Heart left ventricle (tissue), 16 donors: ENCODE measurements at regions not wholly inside any gene's neighbourhood (a gene's known extent, or its start where the extent isn't known, plus 50 kb on each side); places are given as distances from the start of the nearest gene placed in this dataset.

Experiments
- ATAC-seq, 4 donors: fragments of 200-7000 bp; cut with Tn5 transposase; one replicate each; pipeline ENCODE4 v1.9.1; 2020 to 2022; ENCODE audit warnings: moderate library complexity in 4 of 4, mild to moderate bottlenecking in 3 of 4, moderate number of reproducible peaks in 1 of 4
- DNase-seq, 5 donors: peaks; one replicate each; pipeline ENCODE4 v3.0.0-alpha.2; 2020
- H3K27ac ChIP-seq, 12 donors: fragments of 200-600 bp; sonication (generic) in 4 of 12; one replicate each; pipeline versions ENCODE4 v1.5.0 to v1.8.0; 2016 to 2022; ENCODE audit warnings: mild to moderate bottlenecking in 2 of 12
- H3K27me3 ChIP-seq, 9 donors: fragments of 200-600 bp; sonication (generic) in 2 of 9; one replicate each; pipeline versions ENCODE4 v1.5.1 to v1.8.0; 2016 to 2022; ENCODE audit warnings: mild to moderate bottlenecking in 3 of 9
- H3K36me3 ChIP-seq, 9 donors: fragments of 200-600 bp; sonication (generic) in 2 of 9; one replicate each; pipeline versions ENCODE4 v1.5.0 to v1.8.0; 2018 to 2022; ENCODE audit warnings: mild to moderate bottlenecking in 2 of 9
- H3K4me1 ChIP-seq, 12 donors: fragments of 200-600 bp; sonication (generic) in 4 of 12; one replicate each; pipeline versions ENCODE4 v1.5.0 to v1.8.0; 2016 to 2022; ENCODE audit warnings: mild to moderate bottlenecking in 3 of 12
- H3K4me3 ChIP-seq, 12 donors: fragments of 200-600 bp; sonication (generic) in 4 of 12; one replicate each; pipeline versions ENCODE4 v1.5.0 to v1.8.0; 2017 to 2022; ENCODE audit warnings: mild to moderate bottlenecking in 9 of 12, moderate library complexity in 4 of 12
- H3K9me3 ChIP-seq, 12 donors: fragments of 200-600 bp; sonication (generic) in 4 of 12; one replicate each; pipeline versions ENCODE4 v1.5.0 to v1.8.0; 2016 to 2022; ENCODE audit warnings: mild to moderate bottlenecking in 1 of 12
- CTCF ChIP-seq, 12 donors: fragments of 200-600 bp; sonication (generic) in 4 of 12; IDR thresholded peaks; one replicate each; pipeline versions ENCODE4 v1.5.0 to v1.8.0; 2018 to 2022; ENCODE audit warnings: antibody characterized with exemption in 12 of 12, mild to moderate bottlenecking in 5 of 12
- POLR2A ChIP-seq, 2 donors: fragments of 450-650 bp; IDR thresholded peaks; one replicate each; pipeline ENCODE4 v1.6.1; 2017; ENCODE audit warnings: antibody characterized with exemption in 2 of 2, mild to moderate bottlenecking in 2 of 2, moderate library complexity in 2 of 2
- WGBS, 4 donors: extraction: QIAGEN DNeasy Blood & Tissue Kit in 2 of 4; methylation state at CpG; one replicate each; pipeline versions ENCODE4 v1.1.5 to v1.1.7; 2013 to 2018; 5-methylcytosine and 5-hydroxymethylcytosine counted together
- intact Hi-C, 10 donors: fragments of 100-400 bp; cut with DNase I; formaldehyde crosslinking; loops; one replicate each; pipeline versions ENCODE4 v1.11.1 to v1.14.2; 2022
- donor health status: ischemic (EF 13 %, LVEDD 7.1; RV severe dilation, severe dysfunction).
- donor health status: healthy with polysubstance abuse.
- donor health status: DM: no; HTN: yes; CAD: no.
- donor health status: DM: no; HTN: no; CAD: no.
- donor health status: ischemic (EF 25% LVEDD 6.9; RV normal size, moderate dysfunction).
- donor health status: ischemic (EF 25% LVEDD 5.7; RV mildly dilated, moderate dysfunction).
- donor health status: healthy.
- donor health status: DM: yes; HTN: yes; CAD: no.
- donor health status: ischemic (EF 35%, LVEDD 5.7; RV mildly dilated, moderate dysfunction).
- donor health status: nonischemic (EF 11% LVEDD 7.7; RV severe dilation, severe dysfunction).
- donor health status: DM: yes; HTN: yes; CAD: no.
- donor health status: PGD.
- donor health status: ischemic (EF 29% LVEDD 5.4; RV normal size, mild dysfunction).
- donor health status: nonischemic (EF 23%, LVEDD 6.1; RV moderate dilation, normal function).

GRCh38 chr4:122679946-122680345, 52.6 kb upstream of the BBS12 start:
- intact Hi-C loops, result no loop called here
- H3K4me1 ChIP-seq, result no peaks in the 10 kb centered on the region
- no peaks in the 10 kb centered on the region for H3K36me3 ChIP-seq
- DNase-seq (no peak), ATAC-seq (no peak)
- H3K27me3 ChIP-seq, result no peaks in the 10 kb centered on the region
- TF ChIP-seq CTCF (IDR thresholded peaks at IDR 0.05), result no peak
- TF ChIP-seq POLR2A (IDR thresholded peaks at IDR 0.05), result no peak
- peaks cover 0 to 9% (median 0%) of the 10 kb centered on the region in 12 donors for H3K9me3 ChIP-seq
- no peak overlapping the region for H3K27ac ChIP-seq
- no peak overlapping the region for H3K4me3 ChIP-seq
- WGBS, 4 donors, result 94 to 99% (median 97%) methylated on average over 2 of the region's 2 CpGs

- intact Hi-C loops, result no loop called here
These were observed 50.9 kb upstream of the BBS12 start for GRCh38 chr4:122681568-122681967.

More at GRCh38 chr4:122681568-122681967, 50.9 kb upstream of the BBS12 start:
- 91 to 99% (median 96%) methylated on average over 3 of the region's 3 CpGs for WGBS, 4 donors
- Histone ChIP-seq H3K36me3 (no peaks in the 10 kb centered on the region), H3K27me3 (no peaks in the 10 kb centered on the region), H3K9me3 (peaks cover 0 to 9% (median 0%) of the 10 kb centered on the region in 12 donors), H3K27ac (no peak overlapping the region), H3K4me1 (no peaks in the 10 kb centered on the region), H3K4me3 (no peak overlapping the region)
- ATAC-seq (no peak), DNase-seq (no peak)
- TF ChIP-seq POLR2A (IDR thresholded peaks at IDR 0.05), result no peak
- no peak for TF ChIP-seq CTCF (IDR thresholded peaks at IDR 0.05)
